Astrocyte of the spinal cord (primary cell): ENCODE measurements at regions not wholly inside any gene's neighbourhood (a gene's known extent, or its start where the extent isn't known, plus 50 kb on each side); places are given as distances from the start of the nearest gene placed in this dataset.

Experiments used
- DNase-seq: peaks from one replicate; pipeline ENCODE4 v3.0.0; 2011; ENCODE audit warnings: low read depth, low spot score
- H3K4me3 ChIP-seq: 2 replicates; pipeline ENCODE4 v1.5.1; 2011; ENCODE audit warnings: low read depth, mild to moderate bottlenecking, low read length, moderate library complexity
- in situ Hi-C: cut with HindIII; loops from 2 replicates; pipeline ENCODE4 v1.10.0; 2017; ENCODE audit warnings: low sequenced_read_pairs
- TF ChIP-seq, protein P1 (sequence below): IDR thresholded peaks from 2 replicates; pipeline ENCODE4 v1.5.1; 2012; ENCODE audit warnings: low read depth, mild to moderate bottlenecking, low read length, inconsistent platforms

DNA sequence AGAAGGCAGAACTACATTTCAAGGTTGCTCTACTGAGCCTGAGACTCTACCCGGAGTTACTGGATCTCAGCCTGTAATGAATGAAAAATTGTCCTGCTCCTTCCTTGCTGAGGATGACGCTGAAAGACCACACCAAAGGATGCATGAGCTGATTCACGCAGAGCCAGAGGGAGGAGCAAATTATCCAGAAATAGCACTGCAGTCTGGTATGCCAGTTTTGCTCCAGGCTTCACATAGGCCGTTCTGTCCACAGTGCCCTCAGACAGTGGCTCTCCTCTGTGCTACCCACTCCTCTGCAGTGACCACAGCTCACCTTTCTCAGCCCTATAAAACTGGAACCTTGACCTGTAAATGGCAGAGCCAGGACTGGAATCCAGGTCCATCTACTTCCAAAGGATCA, 79.3 kb upstream of the GALNT18 start:
- H3K4me3 ChIP-seq: no peak overlapping the region
- TF ChIP-seq, protein P1, sequence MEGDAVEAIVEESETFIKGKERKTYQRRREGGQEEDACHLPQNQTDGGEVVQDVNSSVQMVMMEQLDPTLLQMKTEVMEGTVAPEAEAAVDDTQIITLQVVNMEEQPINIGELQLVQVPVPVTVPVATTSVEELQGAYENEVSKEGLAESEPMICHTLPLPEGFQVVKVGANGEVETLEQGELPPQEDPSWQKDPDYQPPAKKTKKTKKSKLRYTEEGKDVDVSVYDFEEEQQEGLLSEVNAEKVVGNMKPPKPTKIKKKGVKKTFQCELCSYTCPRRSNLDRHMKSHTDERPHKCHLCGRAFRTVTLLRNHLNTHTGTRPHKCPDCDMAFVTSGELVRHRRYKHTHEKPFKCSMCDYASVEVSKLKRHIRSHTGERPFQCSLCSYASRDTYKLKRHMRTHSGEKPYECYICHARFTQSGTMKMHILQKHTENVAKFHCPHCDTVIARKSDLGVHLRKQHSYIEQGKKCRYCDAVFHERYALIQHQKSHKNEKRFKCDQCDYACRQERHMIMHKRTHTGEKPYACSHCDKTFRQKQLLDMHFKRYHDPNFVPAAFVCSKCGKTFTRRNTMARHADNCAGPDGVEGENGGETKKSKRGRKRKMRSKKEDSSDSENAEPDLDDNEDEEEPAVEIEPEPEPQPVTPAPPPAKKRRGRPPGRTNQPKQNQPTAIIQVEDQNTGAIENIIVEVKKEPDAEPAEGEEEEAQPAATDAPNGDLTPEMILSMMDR: no peak
- DNase-seq: no peak
- in situ Hi-C loops: no loop called here

- in situ Hi-C loops: no loop called here
- no peak for DNase-seq
- TF ChIP-seq, protein P1: no peak
- no peak overlapping the region for H3K4me3 ChIP-seq
Measured at GRCh38 chr11:11697796-11698195, 76.0 kb upstream of the GALNT18 start.

- no peak for DNase-seq
- TF ChIP-seq, protein P1: no peak
- H3K4me3 ChIP-seq: no peak overlapping the region
- in situ Hi-C loops: no loop called here
Measured at GRCh38 chr11:11691296-11692151, 69.7 kb upstream of the GALNT18 start.

- no peak for DNase-seq
- TF ChIP-seq, protein P1: no peak
- H3K4me3 ChIP-seq: no peak overlapping the region
Measured at GRCh38 chr11:11681536-11681935, 59.7 kb upstream of the GALNT18 start.

DNA sequence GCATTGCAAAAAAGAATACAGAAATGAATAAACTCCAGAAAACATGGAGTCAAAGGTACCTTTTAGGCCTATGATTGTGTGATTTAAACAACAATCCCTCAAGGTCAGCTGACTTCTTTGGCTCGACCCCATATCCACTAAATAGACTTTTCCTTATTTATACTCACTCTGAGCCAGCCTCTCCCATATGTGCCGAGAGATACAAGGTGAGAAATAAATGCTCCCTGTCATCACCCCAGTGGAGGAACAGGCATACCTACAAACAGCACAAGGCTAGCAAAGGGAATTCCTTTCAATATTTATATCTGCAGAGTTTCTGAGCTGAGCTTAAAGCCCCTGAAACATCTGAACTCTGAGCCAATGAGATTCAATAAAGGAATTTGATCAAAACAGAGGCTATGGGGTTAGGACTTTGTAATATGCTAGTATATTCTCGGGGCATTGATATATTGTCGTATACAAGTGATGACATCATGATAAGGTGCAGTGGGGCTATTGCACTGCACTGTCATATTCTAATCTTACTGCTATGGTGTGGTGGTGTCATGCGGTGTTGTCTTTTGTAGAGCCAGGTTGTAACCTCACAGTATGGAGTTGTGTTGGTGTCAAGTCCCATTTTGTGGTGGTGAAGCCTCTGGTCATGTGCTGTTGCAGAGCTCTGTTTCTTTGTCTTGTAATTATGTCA, 56.0 kb upstream of the GALNT18 start:
- H3K4me3 ChIP-seq: no peak overlapping the region
- in situ Hi-C loops: no loop called here
- no peak for DNase-seq
- TF ChIP-seq, protein P1: no peak

More at GRCh38 chr11:11681536-11681935, 59.7 kb upstream of the GALNT18 start:
- in situ Hi-C loops: no loop called here

GRCh38 chr11:11675671-11676181, 53.9 kb upstream of the GALNT18 start:
- in situ Hi-C loops: no loop called here
- no peak for DNase-seq

More at GRCh38 chr11:11675671-11676181, 53.9 kb upstream of the GALNT18 start:
- H3K4me3 ChIP-seq: no peak overlapping the region
- TF ChIP-seq, protein P1: no peak
